Astrocyte (in vitro differentiated cells and primary cell): ENCODE measurements at regions not wholly inside any gene's neighbourhood (a gene's known extent, or its start where the extent isn't known, plus 50 kb on each side); places are given as distances from the start of the nearest gene placed in this dataset.

Experiments
- EZH2 ChIP-seq: IDR thresholded peaks from 2 replicates; pipeline ENCODE4 v1.6.1; 2012; ENCODE audit warnings: mild to moderate bottlenecking, low read length, inconsistent platforms; ENCODE audit not compliant: insufficient read depth
- TF ChIP-seq, protein P1 (sequence below): IDR thresholded peaks from 2 replicates; pipeline ENCODE4 v1.5.1; 2011; ENCODE audit warnings: low read depth, mild to moderate bottlenecking, inconsistent platforms, low read length, moderate library complexity; ENCODE audit not compliant: insufficient read depth

DNA sequence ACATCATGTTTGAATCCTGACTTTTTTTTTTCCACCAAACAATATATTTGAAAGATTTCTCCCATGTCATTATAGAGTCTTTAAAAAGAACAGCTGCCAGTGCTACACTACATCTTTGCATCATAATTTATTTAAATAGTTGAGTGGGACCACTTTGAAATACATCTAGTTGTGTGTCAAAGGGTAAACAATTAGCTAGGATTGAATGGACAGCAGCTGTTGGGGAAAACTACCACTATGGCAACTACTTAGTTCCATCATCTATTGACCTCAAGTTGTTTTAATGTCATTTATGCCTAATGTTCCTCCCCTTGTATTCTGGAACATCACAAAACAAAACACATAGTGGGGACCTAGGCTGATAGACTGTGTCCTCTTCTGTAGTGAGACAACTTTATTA is 985.1 kb downstream of the SORCS1 start:
- TF ChIP-seq, protein P1, sequence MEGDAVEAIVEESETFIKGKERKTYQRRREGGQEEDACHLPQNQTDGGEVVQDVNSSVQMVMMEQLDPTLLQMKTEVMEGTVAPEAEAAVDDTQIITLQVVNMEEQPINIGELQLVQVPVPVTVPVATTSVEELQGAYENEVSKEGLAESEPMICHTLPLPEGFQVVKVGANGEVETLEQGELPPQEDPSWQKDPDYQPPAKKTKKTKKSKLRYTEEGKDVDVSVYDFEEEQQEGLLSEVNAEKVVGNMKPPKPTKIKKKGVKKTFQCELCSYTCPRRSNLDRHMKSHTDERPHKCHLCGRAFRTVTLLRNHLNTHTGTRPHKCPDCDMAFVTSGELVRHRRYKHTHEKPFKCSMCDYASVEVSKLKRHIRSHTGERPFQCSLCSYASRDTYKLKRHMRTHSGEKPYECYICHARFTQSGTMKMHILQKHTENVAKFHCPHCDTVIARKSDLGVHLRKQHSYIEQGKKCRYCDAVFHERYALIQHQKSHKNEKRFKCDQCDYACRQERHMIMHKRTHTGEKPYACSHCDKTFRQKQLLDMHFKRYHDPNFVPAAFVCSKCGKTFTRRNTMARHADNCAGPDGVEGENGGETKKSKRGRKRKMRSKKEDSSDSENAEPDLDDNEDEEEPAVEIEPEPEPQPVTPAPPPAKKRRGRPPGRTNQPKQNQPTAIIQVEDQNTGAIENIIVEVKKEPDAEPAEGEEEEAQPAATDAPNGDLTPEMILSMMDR: no peak
- no peak for TF ChIP-seq EZH2
